ENCODE measurements at regions not wholly inside any gene's neighbourhood (a gene's known extent, or its start where the extent isn't known, plus 50 kb on each side); places are given as distances from the start of the nearest gene placed in this dataset.

GRCh38 chr5:141745390-141745789 lies 63.4 kb upstream of the ARAP3 start:
- DNase-seq, result no peak

GRCh38 chr5:141743866-141744272 lies 61.8 kb upstream of the ARAP3 start:
- DNase-seq, result peak; percentile 85

- peak; percentile 88 for DNase-seq
Observed at GRCh38 chr5:141742866-141743851, 61.1 kb upstream of the ARAP3 start.

GRCh38 chr5:141742144-141742543 lies 60.1 kb upstream of the ARAP3 start:
- no peak for DNase-seq

GRCh38 chr5:141740885-141741284 lies 58.9 kb upstream of the ARAP3 start:
- no peak for DNase-seq

- DNase-seq, result no peak
Observed at GRCh38 chr5:141737535-141737934, 55.5 kb upstream of the ARAP3 start.

- no peak for DNase-seq
Observed at GRCh38 chr5:141735823-141736222, 53.8 kb upstream of the ARAP3 start.

- DNase-seq, result peak; percentile 60
Observed at GRCh38 chr5:141734501-141735229, 52.6 kb upstream of the ARAP3 start.

GRCh38 chr5:141733198-141733597 lies 51.2 kb upstream of the ARAP3 start:
- DNase-seq, result no peak

GRCh38 chr5:141732417-141732816 lies 50.4 kb upstream of the ARAP3 start:
- DNase-seq, result peak; percentile 79

Measured in NCI-H69 (cell line).